GM12878 (cell line): ENCODE measurements at regions not wholly inside any gene's neighbourhood (a gene's known extent, or its start where the extent isn't known, plus 50 kb on each side); places are given as distances from the start of the nearest gene placed in this dataset.

Experiments
- EGR1 ChIP-seq, 2 experiments: IDR thresholded peaks; 1 replicate in 1 of 2; 2 replicates in 1 of 2; pipeline ENCODE4 v1.6.1; 2011 to 2012; ENCODE audit warnings: low read depth in 2 of 2, low read length in 2 of 2, borderline replicate concordance in 1 of 2, mild to moderate bottlenecking in 1 of 2, moderate library complexity in 1 of 2
- ELK1 ChIP-seq: IDR thresholded peaks from 2 replicates; pipeline ENCODE4 v1.6.1; 2012; ENCODE audit warnings: low read depth, low read length, improper control_type of control experiment
- HDAC2 ChIP-seq: fragments of 200-600 bp; sonication (generic); IDR thresholded peaks from 2 replicates; pipeline ENCODE4 v1.6.1; 2017
- MEF2A ChIP-seq: IDR thresholded peaks from 2 replicates; pipeline ENCODE4 v1.6.1; 2011; ENCODE audit warnings: low read depth, mild to moderate bottlenecking, low read length, moderate library complexity; ENCODE audit not compliant: insufficient read depth
- MTA3 ChIP-seq: IDR thresholded peaks from 2 replicates; pipeline ENCODE4 v1.6.1; 2012; ENCODE audit warnings: low read length, inconsistent platforms, borderline replicate concordance
- PBX3 ChIP-seq: IDR thresholded peaks from 2 replicates; pipeline ENCODE4 v1.6.1; 2011; ENCODE audit warnings: mild to moderate bottlenecking, low read depth, low read length, moderate library complexity; ENCODE audit not compliant: insufficient replicate concordance
- RB1 ChIP-seq: fragments of 450-650 bp; formaldehyde crosslinking; IDR thresholded peaks from 2 replicates; pipeline ENCODE4 v1.6.1; 2017; ENCODE audit warnings: mild to moderate bottlenecking, borderline replicate concordance
- RELB ChIP-seq: fragments of 450-650 bp; IDR thresholded peaks from 2 replicates; pipeline ENCODE4 v1.6.1; 2017; ENCODE audit warnings: low read depth, mild to moderate bottlenecking, moderate library complexity
- STAT1 ChIP-seq: fragments of 450-650 bp; conservative IDR thresholded peaks from 2 replicates; pipeline ENCODE4 v1.6.1; 2014; ENCODE audit warnings: antibody characterized with exemption, mild to moderate bottlenecking
- TBL1XR1 ChIP-seq: IDR thresholded peaks from 2 replicates; pipeline ENCODE4 v1.6.1; 2012; ENCODE audit warnings: low read depth, low read length, improper control_type of control experiment
- ZBTB11 ChIP-seq: fragments of 450-650 bp; formaldehyde crosslinking; IDR thresholded peaks from 2 replicates; pipeline ENCODE4 v1.5.0; 2022; ENCODE audit warnings: mild to moderate bottlenecking, missing genetic modification characterization

GRCh38 chr10:109588259-109588658 is 335.1 kb downstream of the XPNPEP1 start (continued):
- TF ChIP-seq RELB (no peak), ELK1 (no peak), ZBTB11 (CRISPR knock-in tag) (no peak), PBX3 (no peak), TBL1XR1 (no peak), MEF2A (no peak), RB1 (no peak), MTA3 (no peak), HDAC2 (no peak), EGR1 (IDR thresholded peaks at IDR 0.05; ENCODE audit: borderline replicate concordance in 1 of 2, low read depth in 2 of 2, low read length in 2 of 2) (no peak), STAT1 (no peak)
